ENCODE measurements at regions not wholly inside any gene's neighbourhood (a gene's known extent, or its start where the extent isn't known, plus 50 kb on each side); places are given as distances from the start of the nearest gene placed in this dataset.

DNA sequence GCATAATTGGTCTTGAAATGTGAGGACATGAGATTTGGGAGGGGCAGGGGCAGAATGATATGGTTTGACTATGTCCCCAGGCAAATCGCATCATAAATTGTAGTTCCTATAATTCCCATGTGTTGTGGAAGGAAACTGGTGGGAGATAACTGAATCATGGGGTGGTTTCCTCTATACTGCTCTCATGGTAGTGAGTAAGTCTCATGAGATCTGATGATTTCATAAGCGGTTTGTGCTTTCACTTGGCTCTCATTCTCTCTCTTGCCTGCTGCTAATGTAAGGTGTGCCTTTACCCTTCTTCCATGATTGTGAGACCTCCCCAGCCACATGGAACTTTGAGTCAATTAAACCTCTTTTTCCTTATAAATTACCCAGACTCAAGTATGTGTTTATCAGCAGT, 2595.9 kb downstream of the PCDH7 start:
- H3K4me1 ChIP-seq (replicated peaks in 1 of 2): no peaks in the 10 kb centered on the region
- H3K27ac ChIP-seq: no peak overlapping the region
- 0 to 94% (median 71%) methylated on average over 1 to 2 of the region's 2 CpGs; no CpG with 5 or more reads in 2 of the 10 experiments for WGBS, 10 experiments
- no peak for ATAC-seq (replicated peaks in 6 of 8)
- in situ Hi-C loops (cut with MboI; ENCODE audit: low pct_unique_long_range_greater_than_20kb in 2 of 9, low sequenced_read_pairs in 9 of 9, unreplicated experiment in 9 of 9): no loop called here
- no peak overlapping the region for H3K4me3 ChIP-seq

DNA sequence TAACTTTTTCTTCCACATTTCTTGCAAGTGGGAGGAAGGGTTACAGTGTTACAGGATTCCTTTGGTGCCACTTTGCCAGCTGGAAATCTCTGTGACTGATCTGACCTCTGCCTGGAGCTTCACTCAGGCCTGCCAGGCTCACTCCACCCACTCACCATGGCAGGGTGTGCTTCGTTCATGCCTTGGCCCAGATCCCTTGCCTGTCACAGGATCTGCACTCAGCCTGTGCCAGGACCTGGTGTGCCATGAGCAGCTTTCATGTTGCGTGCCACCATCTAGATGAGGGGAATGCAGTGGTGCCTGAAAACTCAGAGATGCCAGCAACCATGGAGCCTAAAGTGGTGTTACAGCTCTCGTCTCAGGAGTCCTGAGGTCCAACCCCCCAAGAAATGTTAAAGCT, 2596.4 kb downstream of the PCDH7 start:
- Histone ChIP-seq H3K4me1 (replicated peaks in 1 of 2) (no peaks in the 10 kb centered on the region), H3K4me3 (no peak overlapping the region), H3K27ac (no peak overlapping the region)
- ATAC-seq (replicated peaks in 6 of 8): no peak
- 0 to 93% (median 42%) methylated on average over 1 to 2 of the region's 3 CpGs; no CpG with 5 or more reads in 6 of the 10 experiments for WGBS, 10 experiments
- in situ Hi-C loops (cut with MboI; ENCODE audit: low pct_unique_long_range_greater_than_20kb in 2 of 9, low sequenced_read_pairs in 9 of 9, unreplicated experiment in 9 of 9): no loop called here

DNA sequence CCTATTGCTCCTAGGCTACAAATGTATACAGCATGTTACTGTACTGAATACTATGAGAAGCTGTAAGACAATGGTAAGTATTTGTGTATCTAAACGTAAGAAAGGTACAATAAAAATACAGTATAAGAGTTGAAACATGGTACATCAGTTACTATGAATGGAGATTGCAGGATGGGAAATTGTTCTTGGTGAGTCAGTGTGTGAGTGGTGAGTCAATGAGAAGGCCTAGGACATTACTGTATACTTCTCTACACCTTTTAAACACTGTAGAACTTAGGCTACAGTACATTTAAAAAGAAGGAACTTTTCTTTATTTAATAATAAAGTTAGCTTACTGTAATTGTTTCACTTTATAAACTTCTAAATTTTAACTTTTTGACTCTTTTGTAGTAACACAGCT, 2603.2 kb downstream of the PCDH7 start:
- in situ Hi-C loops (cut with MboI; ENCODE audit: low pct_unique_long_range_greater_than_20kb in 2 of 9, low sequenced_read_pairs in 9 of 9, unreplicated experiment in 9 of 9): no loop called here
- Histone ChIP-seq H3K4me1 (replicated peaks in 1 of 2) (no peaks in the 10 kb centered on the region), H3K4me3 (no peak overlapping the region), H3K27ac (no peak overlapping the region)
- ATAC-seq (replicated peaks in 6 of 8): no peak
- 0 to 89% (median 60%) methylated on average over 1 of the region's 1 CpG; no CpG with 5 or more reads in 1 of the 10 experiments for WGBS, 10 experiments

DNA sequence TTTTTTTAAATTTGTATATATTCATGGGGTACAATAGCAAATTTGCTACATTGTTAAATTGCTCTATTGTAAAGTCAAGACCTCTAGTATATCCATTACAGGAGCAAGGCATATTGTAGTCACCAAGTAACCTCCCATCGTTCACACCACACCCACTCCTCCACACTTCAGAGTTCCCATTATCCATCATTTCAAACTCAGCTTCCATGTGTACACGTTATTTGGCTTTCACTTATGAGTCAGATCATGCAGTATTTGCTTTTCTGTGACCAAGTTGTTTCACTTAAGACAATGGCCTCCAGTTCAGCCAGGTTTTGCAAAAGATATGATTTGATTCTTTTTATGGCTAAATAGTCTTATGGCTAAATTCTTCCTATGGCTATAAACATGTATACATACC, 2614.2 kb downstream of the PCDH7 start:
- no peaks in the 10 kb centered on the region for H3K4me1 ChIP-seq (replicated peaks in 1 of 2)
- in situ Hi-C loops (cut with MboI; ENCODE audit: low pct_unique_long_range_greater_than_20kb in 2 of 9, low sequenced_read_pairs in 9 of 9, unreplicated experiment in 9 of 9): no loop called here
- no peak overlapping the region for H3K4me3 ChIP-seq
- 13 to 100% (median 66%) methylated on average over 1 to 2 of the region's 2 CpGs; no CpG with 5 or more reads in 2 of the 10 experiments for WGBS, 10 experiments
- no peak for ATAC-seq (replicated peaks in 6 of 8)
- H3K27ac ChIP-seq: no peak overlapping the region

DNA sequence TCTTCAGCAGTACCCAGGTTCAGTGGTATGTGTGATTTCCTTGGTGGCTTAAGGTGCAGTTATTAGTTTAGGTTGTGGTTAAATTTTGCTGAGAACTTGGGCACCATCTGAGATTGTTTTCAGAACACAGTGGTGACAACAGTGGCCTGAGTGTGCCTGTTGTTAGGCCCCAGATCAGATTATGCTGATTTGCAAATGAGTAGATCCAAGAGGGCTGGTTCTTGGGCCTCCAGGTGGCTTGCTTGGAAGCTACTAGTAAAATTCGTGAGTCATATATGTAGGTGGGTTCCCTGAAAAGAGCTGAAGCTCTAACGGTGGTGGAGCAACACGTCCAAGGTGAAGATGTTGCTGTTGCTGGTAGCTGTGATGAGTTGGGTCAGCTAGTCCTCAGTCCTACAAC, 2619.6 kb downstream of the PCDH7 start:
- H3K4me3 ChIP-seq: no peak overlapping the region
- WGBS, 10 experiments: 0 to 100% (median 78%) methylated on average over 1 to 3 of the region's 3 CpGs; no CpG with 5 or more reads in 2 of the 10 experiments
- in situ Hi-C loops (cut with MboI; ENCODE audit: low pct_unique_long_range_greater_than_20kb in 2 of 9, low sequenced_read_pairs in 9 of 9, unreplicated experiment in 9 of 9): no loop called here
- H3K27ac ChIP-seq: no peak overlapping the region
- no peaks in the 10 kb centered on the region for H3K4me1 ChIP-seq (replicated peaks in 1 of 2)
- no peak for ATAC-seq (replicated peaks in 6 of 8)

DNA sequence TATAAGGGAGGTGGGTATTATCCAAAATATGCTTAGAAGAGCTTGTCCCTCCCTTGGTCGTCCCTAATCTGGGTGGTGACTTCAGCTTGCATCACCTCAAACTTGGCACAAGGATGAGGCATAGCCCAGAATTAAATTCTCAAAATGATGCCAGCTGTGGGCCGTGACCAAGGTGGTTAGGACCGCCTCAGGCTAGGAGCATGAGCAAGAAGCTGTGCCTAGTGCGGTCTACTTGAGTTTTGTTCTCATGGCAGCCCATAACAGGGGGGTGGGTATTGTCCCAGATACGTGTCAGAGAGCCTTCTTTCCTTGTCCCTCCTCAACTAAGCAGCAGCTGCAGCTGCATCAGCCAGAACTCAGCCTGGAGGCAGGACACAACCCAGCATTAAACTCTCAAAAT, 2620.0 kb downstream of the PCDH7 start:
- in situ Hi-C loops (cut with MboI; ENCODE audit: low pct_unique_long_range_greater_than_20kb in 2 of 9, low sequenced_read_pairs in 9 of 9, unreplicated experiment in 9 of 9): no loop called here
- 0 to 100% (median 71%) methylated on average over 1 to 3 of the region's 5 CpGs; no CpG with 5 or more reads in 4 of the 10 experiments for WGBS, 10 experiments
- Histone ChIP-seq H3K4me1 (replicated peaks in 1 of 2) (no peaks in the 10 kb centered on the region), H3K4me3 (no peak overlapping the region), H3K27ac (no peak overlapping the region)
- ATAC-seq (replicated peaks in 6 of 8): no peak

DNA sequence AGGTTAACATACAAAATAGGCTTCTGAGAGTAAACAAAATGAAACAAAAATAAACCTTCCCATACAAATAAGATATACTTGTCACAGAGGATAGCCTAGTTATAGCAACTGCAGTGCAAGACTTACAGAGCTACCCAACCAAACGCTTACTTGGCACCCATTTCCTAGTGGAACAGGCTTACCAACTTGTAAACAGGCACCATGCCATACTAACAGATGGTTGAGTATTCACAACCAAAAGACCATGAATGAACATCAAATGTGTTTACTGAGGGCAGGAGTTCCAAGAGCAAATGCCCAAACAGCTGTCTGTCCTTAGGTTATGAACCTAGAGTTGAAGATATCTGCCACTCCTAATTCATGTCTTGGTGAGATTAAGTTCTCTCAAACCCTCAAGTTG, 2629.2 kb downstream of the PCDH7 start:
- H3K4me1 ChIP-seq (replicated peaks in 1 of 2): no peaks in the 10 kb centered on the region
- 43 to 100% (median 93%) methylated on average over 1 of the region's 1 CpG; no CpG with 5 or more reads in 6 of the 10 experiments for WGBS, 10 experiments
- in situ Hi-C loops (cut with MboI; ENCODE audit: low pct_unique_long_range_greater_than_20kb in 2 of 9, low sequenced_read_pairs in 9 of 9, unreplicated experiment in 9 of 9): no loop called here
- no peak overlapping the region for H3K4me3 ChIP-seq
- ATAC-seq (replicated peaks in 6 of 8): no peak
- no peak overlapping the region for H3K27ac ChIP-seq

DNA sequence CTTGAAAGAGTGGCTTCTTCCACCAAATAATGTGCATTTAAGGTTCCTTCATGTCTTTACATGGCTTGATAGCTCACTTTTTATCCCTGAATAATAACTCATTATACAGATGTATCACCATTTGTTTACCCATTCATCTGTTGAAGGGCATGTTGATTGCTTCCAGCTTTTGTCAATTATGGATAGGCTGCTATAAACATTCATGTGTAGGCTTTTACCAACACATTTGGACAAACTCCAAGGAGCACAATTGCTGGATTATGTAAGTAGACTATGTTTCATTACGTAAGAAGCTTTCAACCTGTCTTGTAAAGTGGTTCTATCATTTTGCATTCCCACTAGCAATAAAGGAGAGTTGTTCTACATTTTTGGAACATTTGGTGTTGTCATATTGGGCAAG, 2637.0 kb downstream of the PCDH7 start:
- H3K4me1 ChIP-seq (replicated peaks in 1 of 2): no peaks in the 10 kb centered on the region
- in situ Hi-C loops (cut with MboI; ENCODE audit: low pct_unique_long_range_greater_than_20kb in 2 of 9, low sequenced_read_pairs in 9 of 9, unreplicated experiment in 9 of 9): no loop called here
- 0 to 100% (median 80%) methylated on average over 1 of the region's 1 CpG; no CpG with 5 or more reads in 3 of the 10 experiments for WGBS, 10 experiments
- peak in 1 of 8 experiments; percentile 43 for ATAC-seq (replicated peaks in 6 of 8)
- no peak overlapping the region for H3K4me3 ChIP-seq
- no peak overlapping the region for H3K27ac ChIP-seq

DNA sequence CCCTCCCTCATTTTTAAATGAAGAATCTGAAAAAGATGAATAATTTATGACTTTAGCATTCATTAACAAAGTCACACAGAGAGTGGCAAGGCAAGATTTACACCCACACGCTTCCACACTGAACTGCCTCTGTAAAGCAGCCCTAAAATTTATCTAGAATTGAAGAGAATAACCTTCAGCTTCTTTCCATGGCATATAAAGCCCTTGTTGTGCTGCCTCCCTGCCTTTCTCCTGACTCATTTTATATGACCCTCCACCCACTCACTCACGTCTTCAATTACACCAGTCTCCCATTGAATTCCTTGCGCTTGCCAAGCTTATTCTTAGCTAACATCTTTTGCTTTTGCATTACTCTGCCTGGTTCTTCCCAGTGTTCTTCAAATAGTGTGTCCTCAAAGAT, 2649.3 kb downstream of the PCDH7 start:
- no peak overlapping the region for H3K27ac ChIP-seq
- no peak overlapping the region for H3K4me3 ChIP-seq
- peak in 7 of 8 experiments; percentile 38 to 83 (median 63) for ATAC-seq (replicated peaks in 6 of 8)
- WGBS, 10 experiments: 0 to 72% (median 33%) methylated on average over 1 to 3 of the region's 3 CpGs; no CpG with 5 or more reads in 1 of the 10 experiments
- H3K4me1 ChIP-seq (replicated peaks in 1 of 2): no peaks in the 10 kb centered on the region
- in situ Hi-C loops (cut with MboI; ENCODE audit: low pct_unique_long_range_greater_than_20kb in 2 of 9, low sequenced_read_pairs in 9 of 9, unreplicated experiment in 9 of 9): no loop called here

DNA sequence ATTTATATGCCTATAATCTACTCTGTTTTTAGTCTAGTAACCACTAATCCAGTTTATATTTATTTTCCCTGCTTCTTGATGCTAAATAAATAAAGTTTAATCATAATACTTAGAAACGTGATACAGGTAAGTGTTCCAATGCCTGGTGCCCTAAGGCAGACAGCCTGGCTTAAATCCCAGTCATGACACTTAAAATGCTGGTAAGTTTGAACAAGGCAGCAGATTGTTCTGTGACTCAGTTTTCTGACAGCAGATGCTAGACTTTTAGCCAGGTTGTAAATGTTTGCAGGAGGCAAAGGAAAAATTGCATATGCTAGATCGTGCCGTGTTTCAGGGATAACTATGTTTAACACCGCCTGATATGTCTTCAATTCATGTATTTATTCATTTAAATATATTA, 2661.6 kb downstream of the PCDH7 start:
- H3K4me3 ChIP-seq: no peak overlapping the region
- ATAC-seq (replicated peaks in 6 of 8): no peak
- H3K4me1 ChIP-seq (replicated peaks in 1 of 2): no peaks in the 10 kb centered on the region
- WGBS, 10 experiments: 14 to 95% (median 87%) methylated on average over 1 to 4 of the region's 4 CpGs; no CpG with 5 or more reads in 1 of the 10 experiments
- H3K27ac ChIP-seq: no peak overlapping the region
- in situ Hi-C loops (cut with MboI; ENCODE audit: low pct_unique_long_range_greater_than_20kb in 2 of 9, low sequenced_read_pairs in 9 of 9, unreplicated experiment in 9 of 9): no loop called here

DNA sequence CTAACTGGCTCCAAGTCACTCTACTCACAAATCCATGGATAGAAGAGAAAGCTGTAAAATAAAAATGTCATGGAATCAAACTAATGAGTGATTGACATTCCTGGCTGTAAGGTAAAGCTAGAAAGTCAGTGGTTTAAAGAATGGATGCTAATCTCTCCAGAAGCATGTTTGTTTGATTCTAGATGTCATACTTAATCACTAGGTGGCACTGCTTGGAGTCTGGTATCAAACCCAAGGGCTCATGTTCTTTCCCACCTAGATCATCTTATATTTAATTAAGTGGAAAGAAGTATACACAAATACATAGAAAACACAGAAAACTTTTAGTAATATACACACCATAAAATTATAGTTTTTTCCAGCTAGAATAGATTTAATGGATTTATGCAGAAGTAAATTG, 2666.6 kb downstream of the PCDH7 start:
- in situ Hi-C loops (cut with MboI; ENCODE audit: low pct_unique_long_range_greater_than_20kb in 2 of 9, low sequenced_read_pairs in 9 of 9, unreplicated experiment in 9 of 9): no loop called here
- ATAC-seq (replicated peaks in 6 of 8): peak in 2 of 8 experiments; percentile 33 to 43

DNA sequence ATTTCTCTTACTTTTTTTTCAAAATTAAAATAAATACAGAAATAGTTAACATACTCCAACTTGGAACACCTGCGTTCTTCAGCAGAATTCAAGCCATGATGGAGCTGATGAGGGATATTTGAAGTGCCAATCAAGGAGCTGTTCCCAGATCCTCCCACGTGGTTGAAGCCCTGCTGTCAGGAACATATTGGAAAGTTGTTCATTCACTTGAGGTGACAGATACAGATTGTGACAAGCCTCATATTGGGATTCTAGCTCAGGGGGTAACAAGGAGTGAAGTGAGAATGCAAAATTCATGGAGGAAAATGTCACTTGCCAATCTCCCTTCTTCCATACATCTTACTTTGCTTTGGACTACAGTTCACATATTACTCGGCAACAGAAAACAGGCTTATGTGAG, 2670.8 kb downstream of the PCDH7 start:
- H3K27ac ChIP-seq: no peak overlapping the region
- H3K4me3 ChIP-seq: no peak overlapping the region
- in situ Hi-C loops (cut with MboI; ENCODE audit: low pct_unique_long_range_greater_than_20kb in 2 of 9, low sequenced_read_pairs in 9 of 9, unreplicated experiment in 9 of 9): no loop called here
- 32 to 100% (median 77%) methylated on average over 1 to 3 of the region's 3 CpGs for WGBS, 10 experiments
- no peaks in the 10 kb centered on the region for H3K4me1 ChIP-seq (replicated peaks in 1 of 2)
- no peak for ATAC-seq (replicated peaks in 6 of 8)

More for the DNA sequence above, 2666.6 kb downstream of the PCDH7 start:
- H3K4me1 ChIP-seq (replicated peaks in 1 of 2): no peaks in the 10 kb centered on the region
- H3K27ac ChIP-seq: no peak overlapping the region
- H3K4me3 ChIP-seq: no peak overlapping the region

DNA sequence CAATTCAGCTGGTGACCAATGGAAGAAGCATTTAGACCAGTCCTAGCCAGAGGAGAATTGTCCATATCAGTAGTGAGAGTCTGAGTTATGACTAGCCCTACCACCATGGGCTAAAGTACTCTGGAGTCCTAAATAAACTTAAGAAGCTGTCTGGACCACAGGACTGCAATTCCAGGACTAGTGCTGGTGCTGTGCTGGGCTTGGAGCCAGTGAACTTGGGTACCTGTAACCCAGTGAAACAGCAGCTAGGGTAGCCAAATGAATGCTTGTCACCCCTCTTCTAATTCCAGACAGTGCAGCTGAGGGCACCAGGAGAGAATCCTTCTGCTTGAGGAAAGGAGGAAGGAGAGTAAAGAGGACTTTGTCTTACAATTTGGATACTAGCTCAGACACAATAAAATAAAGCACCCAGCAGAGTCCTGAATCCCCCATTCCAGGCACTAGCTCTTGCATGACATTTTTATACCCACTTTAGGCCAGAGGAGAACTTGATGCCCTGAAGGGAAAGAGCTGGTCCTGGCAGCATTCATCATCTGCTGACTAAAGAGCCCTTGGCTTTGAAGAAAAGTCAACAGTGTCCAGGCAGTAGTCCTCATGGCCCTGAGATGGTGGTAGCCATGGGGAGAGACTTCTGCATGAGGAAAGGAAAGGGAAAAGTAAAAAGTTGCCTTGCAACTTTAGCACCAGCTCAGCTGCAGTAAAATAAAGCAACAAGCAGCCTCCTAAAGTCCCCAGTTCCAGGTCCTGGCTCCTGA, 2675.7 kb downstream of the PCDH7 start:
- in situ Hi-C loops (cut with MboI; ENCODE audit: low pct_unique_long_range_greater_than_20kb in 2 of 9, low sequenced_read_pairs in 9 of 9, unreplicated experiment in 9 of 9): no loop called here
- H3K27ac ChIP-seq: no peak overlapping the region
- H3K4me3 ChIP-seq: no peak overlapping the region
- no peaks in the 10 kb centered on the region for H3K4me1 ChIP-seq (replicated peaks in 1 of 2)
- ATAC-seq (replicated peaks in 6 of 8): no peak

DNA sequence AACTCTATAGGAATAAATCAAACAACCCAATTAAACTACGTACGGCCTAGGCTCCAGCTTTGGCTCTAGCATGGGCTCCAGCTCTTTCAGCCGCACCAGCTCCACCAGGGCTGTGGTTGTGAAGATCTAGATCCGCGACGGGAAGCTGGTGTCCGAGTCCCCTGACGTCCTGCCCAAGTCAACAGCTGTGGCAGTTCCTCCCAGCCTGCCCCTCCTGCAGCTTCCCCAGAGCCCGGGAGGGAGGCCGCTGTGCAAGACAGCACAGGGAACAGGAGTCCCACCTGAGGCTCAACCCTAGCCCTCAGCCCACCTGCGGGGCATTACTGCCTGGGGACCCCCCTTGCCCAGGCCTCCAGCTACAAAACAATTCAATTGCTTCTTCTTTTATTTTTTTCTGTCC, 2680.3 kb downstream of the PCDH7 start:
- in situ Hi-C loops (cut with MboI; ENCODE audit: low pct_unique_long_range_greater_than_20kb in 2 of 9, low sequenced_read_pairs in 9 of 9, unreplicated experiment in 9 of 9): no loop called here

More for the DNA sequence above, 2680.3 kb downstream of the PCDH7 start:
- 33 to 100% (median 92%) methylated on average over 1 to 4 of the region's 11 CpGs; no CpG with 5 or more reads in 1 of the 10 experiments for WGBS, 10 experiments
- ATAC-seq (replicated peaks in 6 of 8): no peak
- no peak overlapping the region for H3K4me3 ChIP-seq
- H3K27ac ChIP-seq: no peak overlapping the region
- H3K4me1 ChIP-seq (replicated peaks in 1 of 2): no peaks in the 10 kb centered on the region
